Stimulated activated naive B cell treated with anti-CD40 and anti-IgM and Interleukin-4, amounts not matched to agents 10 μg/mL and 1 μg/mL and 100 μg/mL, for 72 hours (primary cell): ENCODE measurements at regions not wholly inside any gene's neighbourhood (a gene's known extent, or its start where the extent isn't known, plus 50 kb on each side); places are given as distances from the start of the nearest gene placed in this dataset.

ENCODE experiments used
- ATAC-seq, 2 donors: fragments of 150-1000 bp; cut with Tn5 transposase; replicated peaks; 2 replicates each; pipeline ENCODE4 v1.10.0; 2021; ENCODE audit warnings: moderate library complexity in 1 of 2
- DNase-seq: peaks from one replicate; pipeline ENCODE4 v3.0.0; 2021
- H3K27ac Mint-ChIP-seq: one replicate; pipeline ENCODE4 v1.8.0; 2022; ENCODE audit warnings: mild to moderate bottlenecking, mixed read lengths
- H3K27me3 Mint-ChIP-seq, 2 donors: one replicate each; pipeline ENCODE4 v1.8.0; 2022; ENCODE audit warnings: mixed read lengths in 2 of 2
- H3K36me3 Mint-ChIP-seq, 2 donors: one replicate each; pipeline ENCODE4 v1.8.0; 2022; ENCODE audit warnings: mixed read lengths in 2 of 2, mild to moderate bottlenecking in 1 of 2
- H3K4me1 Mint-ChIP-seq, 2 donors: one replicate each; pipeline ENCODE4 v1.8.0; 2022; ENCODE audit warnings: mixed read lengths in 2 of 2, mild to moderate bottlenecking in 1 of 2
- H3K4me3 Mint-ChIP-seq, 2 donors: one replicate each; pipeline ENCODE4 v1.8.0; 2022; ENCODE audit warnings: mild to moderate bottlenecking in 2 of 2, mixed read lengths in 2 of 2, moderate library complexity in 1 of 2
- H3K9me3 Mint-ChIP-seq, 2 donors: one replicate each; pipeline ENCODE4 v1.8.0; 2022; ENCODE audit warnings: mixed read lengths in 2 of 2, mild to moderate bottlenecking in 1 of 2

- H3K4me1 Mint-ChIP-seq = no peaks in the 10 kb centered on the region
- peaks cover 16 to 34% of the 10 kb centered on the region in 2 donors for H3K27me3 Mint-ChIP-seq
- no peak overlapping the region for H3K27ac Mint-ChIP-seq
- DNase-seq = no peak
- H3K9me3 Mint-ChIP-seq = no peaks in the 10 kb centered on the region
- no peak overlapping the region for H3K4me3 Mint-ChIP-seq
- ATAC-seq = no peak
- no peaks in the 10 kb centered on the region for H3K36me3 Mint-ChIP-seq
Observed at GRCh38 chr9:90311811-90312210, 330.8 kb downstream of the DIRAS2 start.

- Mint-ChIP-seq H3K27me3 (peaks cover 14 to 26% of the 10 kb centered on the region in 2 donors), H3K4me1 (no peaks in the 10 kb centered on the region), H3K27ac (no peak overlapping the region), H3K9me3 (no peaks in the 10 kb centered on the region), H3K36me3 (no peaks in the 10 kb centered on the region), H3K4me3 (no peak overlapping the region)
- no peak for DNase-seq
- no peak for ATAC-seq
Observed at GRCh38 chr9:90322296-90322695, 320.3 kb downstream of the DIRAS2 start.

- Mint-ChIP-seq H3K4me1 (no peaks in the 10 kb centered on the region), H3K27ac (no peak overlapping the region), H3K36me3 (no peaks in the 10 kb centered on the region), H3K4me3 (no peak overlapping the region), H3K27me3 (peaks cover 17 to 34% of the 10 kb centered on the region in 2 donors), H3K9me3 (no peaks in the 10 kb centered on the region)
- DNase-seq = no peak
- no peak for ATAC-seq
Observed at GRCh38 chr9:90325913-90326653, 316.5 kb downstream of the DIRAS2 start.

- Mint-ChIP-seq H3K4me3 (no peak overlapping the region), H3K9me3 (no peaks in the 10 kb centered on the region), H3K4me1 (no peaks in the 10 kb centered on the region), H3K36me3 (no peaks in the 10 kb centered on the region), H3K27me3 (peaks cover 32 to 56% of the 10 kb centered on the region in 2 donors), H3K27ac (no peak overlapping the region)
- ATAC-seq (no peak), DNase-seq (no peak)
Observed at GRCh38 chr9:90330231-90330630, 312.4 kb downstream of the DIRAS2 start.

- DNase-seq = no peak
- no peak for ATAC-seq
- no peak overlapping the region for H3K4me3 Mint-ChIP-seq
- peaks cover 34 to 53% of the 10 kb centered on the region in 2 donors for H3K27me3 Mint-ChIP-seq
- H3K9me3 Mint-ChIP-seq = no peaks in the 10 kb centered on the region
- no peak overlapping the region for H3K27ac Mint-ChIP-seq
- H3K36me3 Mint-ChIP-seq = no peaks in the 10 kb centered on the region
- H3K4me1 Mint-ChIP-seq = no peaks in the 10 kb centered on the region
Observed at GRCh38 chr9:90331826-90332575, 310.6 kb downstream of the DIRAS2 start.

- ATAC-seq (no peak), DNase-seq (no peak)
- no peaks in the 10 kb centered on the region for H3K9me3 Mint-ChIP-seq
- no peak overlapping the region for H3K4me3 Mint-ChIP-seq
- H3K27ac Mint-ChIP-seq = no peak overlapping the region
- H3K4me1 Mint-ChIP-seq = no peaks in the 10 kb centered on the region
- H3K27me3 Mint-ChIP-seq = peaks cover 33 to 47% of the 10 kb centered on the region in 2 donors
- H3K36me3 Mint-ChIP-seq = no peaks in the 10 kb centered on the region
Observed at GRCh38 chr9:90333226-90333625, 309.4 kb downstream of the DIRAS2 start.

- DNase-seq = no peak
- Mint-ChIP-seq H3K4me1 (no peaks in the 10 kb centered on the region), H3K27me3 (peaks cover 33 to 56% of the 10 kb centered on the region in 2 donors), H3K36me3 (no peaks in the 10 kb centered on the region), H3K4me3 (no peak overlapping the region), H3K27ac (no peak overlapping the region), H3K9me3 (no peaks in the 10 kb centered on the region)
- ATAC-seq = no peak
Observed at GRCh38 chr9:90340421-90340820, 302.2 kb downstream of the DIRAS2 start.

- H3K9me3 Mint-ChIP-seq = no peaks in the 10 kb centered on the region
- H3K27me3 Mint-ChIP-seq = peaks cover 38 to 55% of the 10 kb centered on the region in 2 donors
- H3K4me3 Mint-ChIP-seq = no peak overlapping the region
- H3K36me3 Mint-ChIP-seq = no peaks in the 10 kb centered on the region
- no peaks in the 10 kb centered on the region for H3K4me1 Mint-ChIP-seq
- DNase-seq = no peak
- no peak overlapping the region for H3K27ac Mint-ChIP-seq
- no peak for ATAC-seq
Observed at GRCh38 chr9:90342607-90343006, 300.0 kb downstream of the DIRAS2 start.

GRCh38 chr9:90343366-90343765 lies 299.3 kb downstream of the DIRAS2 start:
- Mint-ChIP-seq H3K9me3 (no peaks in the 10 kb centered on the region), H3K36me3 (no peaks in the 10 kb centered on the region), H3K27me3 (peaks cover 46 to 62% of the 10 kb centered on the region in 2 donors), H3K4me3 (no peak overlapping the region), H3K27ac (no peak overlapping the region), H3K4me1 (no peaks in the 10 kb centered on the region)
- DNase-seq = no peak
- no peak for ATAC-seq

GRCh38 chr9:90343991-90344390 lies 298.6 kb downstream of the DIRAS2 start:
- H3K4me3 Mint-ChIP-seq = no peak overlapping the region
- no peaks in the 10 kb centered on the region for H3K4me1 Mint-ChIP-seq
- no peak overlapping the region for H3K27ac Mint-ChIP-seq
- H3K9me3 Mint-ChIP-seq = no peaks in the 10 kb centered on the region
- DNase-seq = no peak
- ATAC-seq = no peak
- no peaks in the 10 kb centered on the region for H3K36me3 Mint-ChIP-seq
- peaks cover 50 to 64% of the 10 kb centered on the region in 2 donors for H3K27me3 Mint-ChIP-seq

GRCh38 chr9:90365666-90366065 lies 277.0 kb downstream of the DIRAS2 start:
- Mint-ChIP-seq H3K27ac (no peak overlapping the region), H3K4me1 (no peaks in the 10 kb centered on the region), H3K9me3 (peaks cover 0 to 1% of the 10 kb centered on the region in 2 donors), H3K4me3 (no peak overlapping the region), H3K27me3 (peaks cover 27 to 45% of the 10 kb centered on the region in 2 donors), H3K36me3 (no peaks in the 10 kb centered on the region)
- DNase-seq (no peak), ATAC-seq (no peak)

GRCh38 chr9:90368241-90368640 lies 274.4 kb downstream of the DIRAS2 start:
- Mint-ChIP-seq H3K27me3 (peaks cover 31 to 59% of the 10 kb centered on the region in 2 donors), H3K27ac (no peak overlapping the region), H3K4me1 (no peaks in the 10 kb centered on the region), H3K9me3 (no peaks in the 10 kb centered on the region), H3K36me3 (no peaks in the 10 kb centered on the region), H3K4me3 (no peak overlapping the region)
- DNase-seq = no peak
- no peak for ATAC-seq

GRCh38 chr9:90368928-90369327 lies 273.7 kb downstream of the DIRAS2 start:
- ATAC-seq (no peak), DNase-seq (no peak)
- H3K4me1 Mint-ChIP-seq = no peaks in the 10 kb centered on the region
- no peaks in the 10 kb centered on the region for H3K36me3 Mint-ChIP-seq
- H3K27me3 Mint-ChIP-seq = peaks cover 31 to 61% of the 10 kb centered on the region in 2 donors
- no peaks in the 10 kb centered on the region for H3K9me3 Mint-ChIP-seq
- no peak overlapping the region for H3K27ac Mint-ChIP-seq
- H3K4me3 Mint-ChIP-seq = no peak overlapping the region

GRCh38 chr9:90379771-90380170 lies 262.9 kb downstream of the DIRAS2 start:
- DNase-seq (no peak), ATAC-seq (no peak)
- no peaks in the 10 kb centered on the region for H3K36me3 Mint-ChIP-seq
- H3K27me3 Mint-ChIP-seq = peaks cover 43 to 45% of the 10 kb centered on the region in 2 donors
- H3K4me1 Mint-ChIP-seq = no peaks in the 10 kb centered on the region
- H3K4me3 Mint-ChIP-seq = no peak overlapping the region
- H3K27ac Mint-ChIP-seq = no peak overlapping the region
- no peaks in the 10 kb centered on the region for H3K9me3 Mint-ChIP-seq

GRCh38 chr9:90385146-90385545 lies 257.5 kb downstream of the DIRAS2 start:
- peaks cover 26 to 31% of the 10 kb centered on the region in 2 donors for H3K27me3 Mint-ChIP-seq
- DNase-seq = no peak
- no peaks in the 10 kb centered on the region for H3K9me3 Mint-ChIP-seq
- no peak overlapping the region for H3K4me3 Mint-ChIP-seq
- H3K4me1 Mint-ChIP-seq = no peaks in the 10 kb centered on the region
- H3K27ac Mint-ChIP-seq = no peak overlapping the region
- ATAC-seq = no peak
- no peaks in the 10 kb centered on the region for H3K36me3 Mint-ChIP-seq
